ENCODE measurements at regions not wholly inside any gene's neighbourhood (a gene's known extent, or its start where the extent isn't known, plus 50 kb on each side); places are given as distances from the start of the nearest gene placed in this dataset.

- no peak for DNase-seq
These were observed 155.9 kb upstream of the HMCN1 start for GRCh38 chr1:185578293-185578692.

- no peak for DNase-seq
These were observed 159.9 kb upstream of the HMCN1 start for GRCh38 chr1:185574139-185574875.

- DNase-seq = no peak
These were observed 160.5 kb upstream of the HMCN1 start for GRCh38 chr1:185573677-185574076.

GRCh38 chr1:185573162-185573561, 161.0 kb upstream of the HMCN1 start:
- no peak for DNase-seq

GRCh38 chr1:185570962-185571361, 163.2 kb upstream of the HMCN1 start:
- peak; percentile 32 for DNase-seq

- DNase-seq = no peak
These were observed 165.8 kb upstream of the HMCN1 start for GRCh38 chr1:185568155-185569123.

- DNase-seq = no peak
These were observed 166.8 kb upstream of the HMCN1 start for GRCh38 chr1:185567440-185567839.

- DNase-seq = no peak
These were observed 167.2 kb upstream of the HMCN1 start for GRCh38 chr1:185566995-185567394.

- DNase-seq = no peak
These were observed 168.9 kb upstream of the HMCN1 start for GRCh38 chr1:185565302-185565701.

- no peak for DNase-seq
These were observed 169.4 kb upstream of the HMCN1 start for GRCh38 chr1:185564816-185565215.

GRCh38 chr1:185562461-185563359, 171.5 kb upstream of the HMCN1 start:
- DNase-seq = no peak

- no peak for DNase-seq
These were observed 172.6 kb upstream of the HMCN1 start for GRCh38 chr1:185561629-185562028.

GRCh38 chr1:185560760-185561159, 173.4 kb upstream of the HMCN1 start:
- no peak for DNase-seq

GRCh38 chr1:185559684-185560331, 174.4 kb upstream of the HMCN1 start:
- DNase-seq = no peak

GRCh38 chr1:185559151-185559550, 175.0 kb upstream of the HMCN1 start:
- DNase-seq = no peak

- no peak for DNase-seq
These were observed 177.6 kb upstream of the HMCN1 start for GRCh38 chr1:185556561-185556960.

- DNase-seq = no peak
These were observed 178.4 kb upstream of the HMCN1 start for GRCh38 chr1:185555743-185556142.

- DNase-seq = no peak
These were observed 183.2 kb upstream of the HMCN1 start for GRCh38 chr1:185551008-185551407.

GRCh38 chr1:185549906-185550305, 184.3 kb upstream of the HMCN1 start:
- DNase-seq = no peak

GRCh38 chr1:185546029-185546428, 188.2 kb upstream of the HMCN1 start:
- no peak for DNase-seq

GRCh38 chr1:185541871-185542301, 192.3 kb upstream of the HMCN1 start:
- no peak for DNase-seq

- no peak for DNase-seq
These were observed 193.9 kb upstream of the HMCN1 start for GRCh38 chr1:185540295-185540694.
